H1 (cell line): ENCODE measurements at regions not wholly inside any gene's neighbourhood (a gene's known extent, or its start where the extent isn't known, plus 50 kb on each side); places are given as distances from the start of the nearest gene placed in this dataset.

Experiments used
- CTCF ChIA-PET: fragments of 300-600 bp; sonication (Branson Sonifier 250); formaldehyde crosslinking; loops from one replicate; lab custom pipeline; 2021; ENCODE audit not compliant: partially characterized antibody; lab: Charles Lee
- POLR2A ChIA-PET: fragments of 300-600 bp; sonication (Branson Sonifier 250); formaldehyde crosslinking; loops from one replicate; lab custom pipeline; 2021; ENCODE audit warnings: inconsistent platforms; ENCODE audit not compliant: partially characterized antibody; lab: Charles Lee
- DNase-seq, 2 experiments: peaks; one replicate each; pipeline versions ENCODE4 v3.0.0 to v3.0.0-alpha.2; 2010 to 2022; ENCODE audit warnings: low spot score in 2 of 2, low read depth in 1 of 2, mixed read lengths in 1 of 2
- FAIRE-seq: peaks from 2 replicates; lab custom pipeline; 2011; peaks lifted over from hg19 to GRCh38; lab: Jason Lieb, UNC
- H2AFZ ChIP-seq: 2 replicates; pipeline ENCODE4 v1.8.1; 2012; ENCODE audit warnings: low read length, inconsistent platforms
- H2AK5ac ChIP-seq: 2 replicates; pipeline ENCODE4 v1.6.1; 2013; ENCODE audit warnings: low read depth, low read length
- H2BK120ac ChIP-seq: replicated peaks from 2 replicates; pipeline ENCODE3; 2013; ENCODE audit warnings: low read depth, low read length, inconsistent platforms
- H2BK12ac ChIP-seq: 2 replicates; pipeline ENCODE4 v1.6.1; 2013; ENCODE audit warnings: low read depth, low read length
- H2BK15ac ChIP-seq: 2 replicates; pipeline ENCODE4 v1.6.1; 2013; ENCODE audit warnings: low read length
- H2BK20ac ChIP-seq: 2 replicates; pipeline ENCODE4 v1.6.1; 2013; ENCODE audit warnings: low read length
- H2BK5ac ChIP-seq: 2 replicates; pipeline ENCODE4 v1.6.1; 2013; ENCODE audit warnings: low read depth, low read length
- H3K14ac ChIP-seq: 2 replicates; pipeline ENCODE4 v1.6.1; 2013; ENCODE audit warnings: inconsistent platforms; ENCODE audit not compliant: insufficient read length
- H3K18ac ChIP-seq: 2 replicates; pipeline ENCODE4 v1.6.1; 2013; ENCODE audit warnings: low read length; ENCODE audit errors: extremely low read depth
- H3K23ac ChIP-seq: 2 replicates; pipeline ENCODE4 v1.6.1; 2013; ENCODE audit warnings: inconsistent platforms; ENCODE audit not compliant: insufficient read length
- H3K23me2 ChIP-seq: 2 replicates; pipeline ENCODE4 v1.6.1; 2013; ENCODE audit warnings: low read depth, low read length
- H3K27ac ChIP-seq: 2 replicates; pipeline ENCODE4 v1.6.1; 2011; ENCODE audit warnings: low read depth, low read length, inconsistent platforms
- H3K27me3 ChIP-seq, 4 experiments: replicated peaks in 1 of 4; 1 replicate in 1 of 4; 2 replicates in 3 of 4; pipeline versions ENCODE4 v1.6.1 to v1.8.1; 2011 to 2013; ENCODE audit warnings: low read length in 3 of 4, mild to moderate bottlenecking in 3 of 4, inconsistent platforms in 2 of 4, mixed read lengths in 2 of 4, moderate library complexity in 1 of 4; ENCODE audit not compliant: control insufficient read depth in 3 of 4, insufficient read depth in 3 of 4; ENCODE audit errors: extremely low read depth in 1 of 4
- H3K36me3 ChIP-seq, 4 experiments: 2 replicates each; pipeline versions ENCODE4 v1.6.1 to v1.8.1; 2011 to 2013; ENCODE audit warnings: mild to moderate bottlenecking in 4 of 4, low read length in 3 of 4, moderate library complexity in 2 of 4, control low read depth in 1 of 4, inconsistent platforms in 1 of 4; ENCODE audit not compliant: insufficient read depth in 4 of 4, control insufficient read depth in 2 of 4
- H3K4ac ChIP-seq: replicated peaks from 2 replicates; pipeline ENCODE3; 2013; ENCODE audit warnings: low read length, low read depth, mixed read lengths, inconsistent platforms; ENCODE audit not compliant: insufficient read length
- H3K4me1 ChIP-seq, 4 experiments: replicated peaks in 1 of 4; 1 replicate in 1 of 4; 2 replicates in 3 of 4; pipeline versions ENCODE4 v1.6.1 to v1.8.1; 2011 to 2013; ENCODE audit warnings: low read length in 3 of 4, inconsistent platforms in 2 of 4, mixed read lengths in 1 of 4; ENCODE audit not compliant: insufficient read depth in 4 of 4, control insufficient read depth in 3 of 4
- H3K4me2 ChIP-seq, 2 experiments: 2 replicates each; pipeline versions ENCODE4 v1.6.1 to v1.8.1; 2011 to 2013; ENCODE audit warnings: low read depth in 2 of 2, low read length in 2 of 2, control low read depth in 1 of 2, inconsistent platforms in 1 of 2, mild to moderate bottlenecking in 1 of 2; ENCODE audit not compliant: insufficient read depth in 1 of 2
- H3K4me3 ChIP-seq, 4 experiments: fragments of 200-600, 300-600 bp in 1 of 4; sonication (generic), shearing (Covaris generic), sonication (Bioruptor Twin) in 1 of 4; 2 replicates each; pipeline versions ENCODE4 v1.5.1 to v1.8.1; 2011 to 2016; ENCODE audit warnings: low read length in 4 of 4, low read depth in 3 of 4, control low read depth in 2 of 4, inconsistent platforms in 2 of 4, mild to moderate bottlenecking in 2 of 4, mixed read lengths in 1 of 4, moderate library complexity in 1 of 4; ENCODE audit not compliant: insufficient read depth in 2 of 4; ENCODE audit errors: extremely low read depth in 1 of 4
- H3K56ac ChIP-seq: replicated peaks from 2 replicates; pipeline ENCODE3; 2013; ENCODE audit warnings: low read depth, mild to moderate bottlenecking, mixed read lengths, low read length, inconsistent platforms; ENCODE audit not compliant: insufficient read length
- H3K79me1 ChIP-seq: 2 replicates; pipeline ENCODE4 v1.6.1; 2013; ENCODE audit warnings: low read depth, low read length, control low read depth
- H3K79me2 ChIP-seq, 2 experiments: 2 replicates each; pipeline versions ENCODE4 v1.6.1 to v1.8.1; 2012 to 2013; ENCODE audit warnings: low read length in 2 of 2, mild to moderate bottlenecking in 2 of 2, inconsistent platforms in 1 of 2; ENCODE audit not compliant: insufficient read depth in 2 of 2, control insufficient read depth in 1 of 2
- H3K9ac ChIP-seq, 4 experiments: replicated peaks in 1 of 4; 1 replicate in 1 of 4; 2 replicates in 3 of 4; pipeline versions ENCODE4 v1.6.1 to v1.8.1; 2011 to 2013; ENCODE audit warnings: low read depth in 3 of 4, low read length in 3 of 4, control low read depth in 2 of 4, mild to moderate bottlenecking in 2 of 4, moderate library complexity in 2 of 4, inconsistent platforms in 1 of 4; ENCODE audit errors: extremely low read depth in 1 of 4
- H3K9me3 ChIP-seq, 2 experiments: 2 replicates each; pipeline versions ENCODE4 v1.6.1 to v1.8.1; 2012 to 2013; ENCODE audit warnings: mild to moderate bottlenecking in 2 of 2, moderate library complexity in 2 of 2, control low read depth in 1 of 2, inconsistent platforms in 1 of 2, low read depth in 1 of 2, low read length in 1 of 2, mixed read lengths in 1 of 2; ENCODE audit not compliant: insufficient read depth in 2 of 2
- H4K20me1 ChIP-seq, 2 experiments: replicated peaks in 1 of 2; 2 replicates each; pipeline versions ENCODE3 to v1.8.1; 2011 to 2013; ENCODE audit warnings: inconsistent platforms in 2 of 2, low read length in 2 of 2, mild to moderate bottlenecking in 1 of 2; ENCODE audit not compliant: insufficient read depth in 2 of 2, control insufficient read depth in 1 of 2
- H4K5ac ChIP-seq: 2 replicates; pipeline ENCODE4 v1.6.1; 2013; ENCODE audit warnings: low read length, low read depth, mixed read lengths, inconsistent platforms; ENCODE audit not compliant: insufficient read length
- H4K8ac ChIP-seq: 2 replicates; pipeline ENCODE4 v1.8.0; 2013; ENCODE audit warnings: mild to moderate bottlenecking, moderate library complexity, low read length, inconsistent platforms; ENCODE audit not compliant: insufficient read depth; ENCODE audit errors: extremely low read depth
- H4K91ac ChIP-seq: replicated peaks from 2 replicates; pipeline ENCODE3; 2013; ENCODE audit warnings: low read length, mixed read lengths, inconsistent platforms; ENCODE audit not compliant: insufficient read length
- BCL11A ChIP-seq, 2 experiments: IDR thresholded peaks; one replicate each; pipeline ENCODE4 v1.6.1; 2011; ENCODE audit warnings: low read depth in 2 of 2, low read length in 2 of 2, mild to moderate bottlenecking in 2 of 2
- CEBPB ChIP-seq: IDR thresholded peaks from 2 replicates; pipeline ENCODE4 v1.6.1; 2012; ENCODE audit warnings: low read depth, low read length
- HDAC2 ChIP-seq, 2 experiments: fragments of 300-600 bp in 1 of 2; sonication (generic) in 1 of 2; IDR thresholded peaks; 2 replicates each; pipeline ENCODE4 v1.6.1; 2011 to 2012; ENCODE audit warnings: low read depth in 2 of 2, low read length in 2 of 2, mild to moderate bottlenecking in 2 of 2, moderate library complexity in 2 of 2, borderline replicate concordance in 1 of 2, inconsistent platforms in 1 of 2
- NRF1 ChIP-seq: IDR thresholded peaks from 2 replicates; pipeline ENCODE4 v1.6.1; 2011; ENCODE audit warnings: mild to moderate bottlenecking, low read depth, low read length, improper control_type of control experiment
- RNF2 ChIP-seq: fragments of 200-900, 300-1000 bp; sonication (generic); IDR thresholded peaks from 2 replicates; pipeline ENCODE4 v1.7.1; 2016; ENCODE audit warnings: borderline replicate concordance, low read depth, mild to moderate bottlenecking, antibody characterized with exemption, low read length; ENCODE audit not compliant: poor library complexity, severe bottlenecking; ENCODE audit errors: missing control alignments
- TAF1 ChIP-seq: IDR thresholded peaks from 2 replicates; pipeline ENCODE4 v1.6.1; 2011; ENCODE audit warnings: mild to moderate bottlenecking, low read depth, low read length
- WGBS, 2 experiments: shearing (Covaris generic) in 1 of 2; methylation state at CpG; one replicate each; pipeline versions ENCODE4 v1.1.6 to v1.1.7; 2013 to 2015; ENCODE audit warnings: low lambda C conversion rate in 2 of 2, mixed read lengths in 2 of 2, inconsistent platforms in 1 of 2, low coverage in 1 of 2, missing lambda C conversion rate in 1 of 2; ENCODE audit not compliant: insufficient replicate concordance in 2 of 2, insufficient coverage in 1 of 2, insufficient read length in 1 of 2; ENCODE audit errors: extremely low coverage in 1 of 2, missing lambda C conversion rate in 1 of 2; 5-methylcytosine and 5-hydroxymethylcytosine counted together
- TF ChIP-seq, protein P1 (sequence below): IDR thresholded peaks from 2 replicates; pipeline ENCODE4 v1.6.1; 2012; ENCODE audit warnings: inconsistent platforms
- TF ChIP-seq, protein P2 (sequence below), 3 experiments: IDR thresholded peaks; 1 replicate in 2 of 3; 2 replicates in 1 of 3; pipeline versions ENCODE4 v1.5.1 to v1.6.1; 2011; ENCODE audit warnings: low read length in 3 of 3, mild to moderate bottlenecking in 3 of 3, inconsistent platforms in 2 of 3, low read depth in 1 of 3, moderate library complexity in 1 of 3; ENCODE audit not compliant: insufficient read depth in 1 of 3; ENCODE audit errors: control extremely low read depth in 1 of 3

GRCh38 chr5:92909602-92909962 is 671.4 kb downstream of the NR2F1-AS1 start:
- no peak for FAIRE-seq
- 23% methylated on average over 6 of the region's 6 CpGs; no CpG with 5 or more reads in 1 of the 2 experiments for WGBS, 2 experiments
- CTCF ChIA-PET: interaction anchor here (0.5 to 4.5 kb wide), 38 partner anchors 10 to 1940 kb away, joined by 3 to 28 read pairs (median 4); no protein-coding TSS in a partner anchor
- TF ChIP-seq HDAC2 (IDR thresholded peaks at IDR 0.05; ENCODE audit: borderline replicate concordance in 1 of 2, low read depth in 2 of 2, low read length in 2 of 2): no peak
- TF ChIP-seq, protein P1, sequence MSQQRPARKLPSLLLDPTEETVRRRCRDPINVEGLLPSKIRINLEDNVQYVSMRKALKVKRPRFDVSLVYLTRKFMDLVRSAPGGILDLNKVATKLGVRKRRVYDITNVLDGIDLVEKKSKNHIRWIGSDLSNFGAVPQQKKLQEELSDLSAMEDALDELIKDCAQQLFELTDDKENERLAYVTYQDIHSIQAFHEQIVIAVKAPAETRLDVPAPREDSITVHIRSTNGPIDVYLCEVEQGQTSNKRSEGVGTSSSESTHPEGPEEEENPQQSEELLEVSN: no peak
- TF ChIP-seq BCL11A (IDR thresholded peaks at IDR 0.05; ENCODE audit: low read depth in 2 of 2, low read length in 2 of 2): no peak
- TF ChIP-seq, protein P2, sequence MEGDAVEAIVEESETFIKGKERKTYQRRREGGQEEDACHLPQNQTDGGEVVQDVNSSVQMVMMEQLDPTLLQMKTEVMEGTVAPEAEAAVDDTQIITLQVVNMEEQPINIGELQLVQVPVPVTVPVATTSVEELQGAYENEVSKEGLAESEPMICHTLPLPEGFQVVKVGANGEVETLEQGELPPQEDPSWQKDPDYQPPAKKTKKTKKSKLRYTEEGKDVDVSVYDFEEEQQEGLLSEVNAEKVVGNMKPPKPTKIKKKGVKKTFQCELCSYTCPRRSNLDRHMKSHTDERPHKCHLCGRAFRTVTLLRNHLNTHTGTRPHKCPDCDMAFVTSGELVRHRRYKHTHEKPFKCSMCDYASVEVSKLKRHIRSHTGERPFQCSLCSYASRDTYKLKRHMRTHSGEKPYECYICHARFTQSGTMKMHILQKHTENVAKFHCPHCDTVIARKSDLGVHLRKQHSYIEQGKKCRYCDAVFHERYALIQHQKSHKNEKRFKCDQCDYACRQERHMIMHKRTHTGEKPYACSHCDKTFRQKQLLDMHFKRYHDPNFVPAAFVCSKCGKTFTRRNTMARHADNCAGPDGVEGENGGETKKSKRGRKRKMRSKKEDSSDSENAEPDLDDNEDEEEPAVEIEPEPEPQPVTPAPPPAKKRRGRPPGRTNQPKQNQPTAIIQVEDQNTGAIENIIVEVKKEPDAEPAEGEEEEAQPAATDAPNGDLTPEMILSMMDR (IDR thresholded peaks at IDR 0.05; ENCODE audit: control extremely low read depth in 1 of 3, insufficient read depth in 1 of 3, low read depth in 1 of 3, low read length in 3 of 3): peak; percentile 59 to 77 (median 63)
- TF ChIP-seq CEBPB: no peak
- no peak for TF ChIP-seq NRF1
- TF ChIP-seq RNF2: no peak
- no peak for TF ChIP-seq TAF1

More at GRCh38 chr5:92909602-92909962, 671.4 kb downstream of the NR2F1-AS1 start:
- Histone ChIP-seq H2BK20ac (no peak overlapping the region), H3K23me2 (no peaks in the 10 kb centered on the region; the same call in 1 of the 2 replicates), H3K56ac (no peak overlapping the region), H3K9me3 (no peaks in the 10 kb centered on the region), H3K18ac (0 out of 2 replicates have a peak overlapping the region, but pooled peaks have one; percentile 53), H4K8ac (no peak overlapping the region), H3K9ac (no peak overlapping the region), H2AK5ac (no peak overlapping the region), H3K14ac (no peak overlapping the region), H3K23ac (no peak overlapping the region), H4K91ac (peak overlapping the region; percentile 72), H3K79me1 (no peaks in the 10 kb centered on the region), H3K27ac (no peak overlapping the region), H3K4me3 (no peak overlapping the region), H4K5ac (no peak overlapping the region), H3K79me2 (no peaks in the 10 kb centered on the region), H3K27me3 (no peaks in the 10 kb centered on the region), H3K36me3 (no peaks in the 10 kb centered on the region), H2BK15ac (no peak overlapping the region), H3K4ac (no peak overlapping the region), H3K4me1 (peaks cover 2 to 22% (median 9%) of the 10 kb centered on the region in 4 experiments; a peak in 6 of 7 replicates), H2BK5ac (no peak overlapping the region; the same call in 1 of the 2 replicates), H2AFZ (peak overlapping the region; percentile 92; the same call in 1 of the 2 replicates), H3K4me2 (peak overlapping the region in 1 of 2 experiments; percentile 33; a peak in 2 of 4 replicates), H2BK120ac (no peak overlapping the region), H2BK12ac (peak overlapping the region; percentile 65; the same call in 1 of the 2 replicates), H4K20me1 (no peaks in the 10 kb centered on the region)
- POLR2A ChIA-PET: no interaction called here
- peak in 1 of 2 experiments; percentile 65 for DNase-seq
